ENCODE measurements at regions not wholly inside any gene's neighbourhood (a gene's known extent, or its start where the extent isn't known, plus 50 kb on each side); places are given as distances from the start of the nearest gene placed in this dataset.

DNA sequence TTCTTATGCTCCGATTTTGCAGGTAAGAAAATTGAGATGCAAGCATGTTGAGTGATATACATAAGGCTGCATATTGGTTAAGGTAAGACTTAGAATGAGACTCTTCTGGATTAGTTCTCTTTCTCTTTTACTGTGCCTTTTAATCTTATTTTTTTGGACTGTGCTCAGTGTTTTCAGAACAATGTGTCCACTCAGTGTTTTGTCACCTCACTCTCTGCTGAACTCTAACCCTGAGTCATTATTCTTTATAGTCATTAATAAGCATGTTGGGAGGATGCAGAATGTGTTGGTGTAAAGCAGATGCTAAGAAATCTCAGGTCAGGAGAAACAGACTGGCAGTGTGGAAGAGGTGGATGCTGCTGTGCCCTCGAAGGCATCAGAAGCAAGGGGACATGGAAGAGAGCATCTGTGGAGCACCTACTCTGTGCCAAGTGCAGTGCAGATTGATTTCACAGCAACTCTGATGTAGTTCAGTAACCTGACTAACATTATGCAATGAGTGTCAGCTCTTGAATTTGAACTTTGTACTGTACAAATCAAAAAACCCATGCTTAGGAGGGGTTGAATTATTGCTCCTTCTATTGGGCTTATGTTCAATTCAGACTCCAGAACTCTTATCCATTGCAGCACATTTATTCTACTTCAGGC lies 80.7 kb upstream of the LARGE1 start:
- no peak for DNase-seq (ENCODE audit: low read depth, low spot score)
- no peaks in the 10 kb centered on the region for H3K36me3 ChIP-seq (ENCODE audit: control insufficient read depth in 2 of 2, extremely low read depth in 1 of 2, insufficient read depth in 2 of 2, low read length in 2 of 2)
- no peak overlapping the region for H2AFZ ChIP-seq (ENCODE audit: low read depth, low read length)
- no peak overlapping the region for H3K27ac ChIP-seq (ENCODE audit: insufficient read depth, low read depth, low read length)
- no peak overlapping the region for H3K4me2 ChIP-seq (ENCODE audit: insufficient read depth, low read length)
- peaks cover 7% of the 10 kb centered on the region for H3K9me3 ChIP-seq (replicated peaks; ENCODE audit: control insufficient read depth, insufficient read depth, low read length)
- H3K79me2 ChIP-seq (ENCODE audit: control insufficient read depth, insufficient read depth, low read length), result no peaks in the 10 kb centered on the region
- ChIA-PET POLR2A (no interaction called here), CTCF (no interaction called here)
- H4K20me1 ChIP-seq (replicated peaks; ENCODE audit: control insufficient read depth, extremely low read depth, insufficient read depth, low read length), result no peaks in the 10 kb centered on the region
- H3K4me3 ChIP-seq (replicated peaks in 1 of 3; ENCODE audit: insufficient read depth in 1 of 3, low read depth in 1 of 3, low read length in 3 of 3), result no peak overlapping the region
- no peaks in the 10 kb centered on the region for H3K4me1 ChIP-seq (ENCODE audit: control insufficient read depth, extremely low read depth, insufficient read depth, low read length)
- H3K9ac ChIP-seq (replicated peaks; ENCODE audit: extremely low read depth, insufficient read depth, low read length), result no peak overlapping the region
- BruUV-seq (replicated peaks), result no TSS peak
- dilution Hi-C loops (cut with MboI; ENCODE audit: extremely low pct_ligation_motif_present, low sequenced_read_pairs) (no loop called here), intact Hi-C loops (cut with micrococcal nuclease) (no loop called here)
- TF ChIP-seq MYC (IDR thresholded peaks at IDR 0.05; ENCODE audit: low read depth, low read length) (no peak), POLR2A (IDR thresholded peaks at IDR 0.05; ENCODE audit: low read depth, low read length) (no peak), EZH2 (IDR thresholded peaks at IDR 0.05; ENCODE audit: borderline replicate concordance, low read depth, low read length, severe bottlenecking) (no peak), POLR2AphosphoS5 (IDR thresholded peaks at IDR 0.05; ENCODE audit: insufficient read depth, low read depth, low read length) (no peak), MAX (IDR thresholded peaks at IDR 0.05; ENCODE audit: insufficient read depth, insufficient read length) (no peak), GATA2 (IDR thresholded peaks at IDR 0.05; ENCODE audit: insufficient read depth, insufficient read length, low read depth, low read length) (no peak), FOS (IDR thresholded peaks at IDR 0.05; ENCODE audit: borderline replicate concordance, insufficient read depth, low read length) (no peak), JUN (IDR thresholded peaks at IDR 0.05; ENCODE audit: borderline replicate concordance, insufficient read depth, insufficient read length, low read depth) (no peak), CTCF (IDR thresholded peaks at IDR 0.05; ENCODE audit: extremely low read depth in 1 of 2, insufficient read depth in 1 of 2, low read depth in 1 of 2, low read length in 2 of 2) (no peak)
- no peaks in the 10 kb centered on the region for H3K9me1 ChIP-seq (replicated peaks; ENCODE audit: control insufficient read depth, extremely low read depth, insufficient read depth, low read length)
- no peak for FAIRE-seq
- H3K27me3 ChIP-seq (ENCODE audit: control insufficient read depth in 2 of 2, insufficient read depth in 2 of 2, low read length in 2 of 2), result no peaks in the 10 kb centered on the region

All from endothelial cell of umbilical vein (primary cell).